Stimulated activated naive B cell treated with anti-CD40 and anti-IgM and Interleukin-4, amounts not matched to agents 10 μg/mL and 1 μg/mL and 100 μg/mL, for 72 hours (primary cell): ENCODE measurements at regions not wholly inside any gene's neighbourhood (a gene's known extent, or its start where the extent isn't known, plus 50 kb on each side); places are given as distances from the start of the nearest gene placed in this dataset.

ENCODE experiments used
- ATAC-seq, 2 donors: fragments of 150-1000 bp; cut with Tn5 transposase; replicated peaks; 2 replicates each; pipeline ENCODE4 v1.10.0; 2021; ENCODE audit warnings: moderate library complexity in 1 of 2
- DNase-seq: peaks from one replicate; pipeline ENCODE4 v3.0.0; 2021
- H3K27ac Mint-ChIP-seq: one replicate; pipeline ENCODE4 v1.8.0; 2022; ENCODE audit warnings: mild to moderate bottlenecking, mixed read lengths
- H3K27me3 Mint-ChIP-seq, 2 donors: one replicate each; pipeline ENCODE4 v1.8.0; 2022; ENCODE audit warnings: mixed read lengths in 2 of 2
- H3K36me3 Mint-ChIP-seq, 2 donors: one replicate each; pipeline ENCODE4 v1.8.0; 2022; ENCODE audit warnings: mixed read lengths in 2 of 2, mild to moderate bottlenecking in 1 of 2
- H3K4me1 Mint-ChIP-seq, 2 donors: one replicate each; pipeline ENCODE4 v1.8.0; 2022; ENCODE audit warnings: mixed read lengths in 2 of 2, mild to moderate bottlenecking in 1 of 2
- H3K4me3 Mint-ChIP-seq, 2 donors: one replicate each; pipeline ENCODE4 v1.8.0; 2022; ENCODE audit warnings: mild to moderate bottlenecking in 2 of 2, mixed read lengths in 2 of 2, moderate library complexity in 1 of 2
- H3K9me3 Mint-ChIP-seq, 2 donors: one replicate each; pipeline ENCODE4 v1.8.0; 2022; ENCODE audit warnings: mixed read lengths in 2 of 2, mild to moderate bottlenecking in 1 of 2

- no peaks in the 10 kb centered on the region for H3K27me3 Mint-ChIP-seq
- no peaks in the 10 kb centered on the region for H3K36me3 Mint-ChIP-seq
- ATAC-seq (no peak), DNase-seq (no peak)
- H3K4me1 Mint-ChIP-seq = no peaks in the 10 kb centered on the region
- peaks cover 4 to 13% of the 10 kb centered on the region in 2 donors for H3K9me3 Mint-ChIP-seq
- no peak overlapping the region for H3K4me3 Mint-ChIP-seq
- H3K27ac Mint-ChIP-seq = no peak overlapping the region
These were observed 466.1 kb upstream of the MC4R start for GRCh38 chr18:60838677-60839076.

GRCh38 chr18:60846396-60846795 is 473.8 kb upstream of the MC4R start:
- H3K4me1 Mint-ChIP-seq = no peaks in the 10 kb centered on the region
- no peaks in the 10 kb centered on the region for H3K27me3 Mint-ChIP-seq
- no peak overlapping the region for H3K4me3 Mint-ChIP-seq
- DNase-seq (no peak), ATAC-seq (no peak)
- H3K36me3 Mint-ChIP-seq = no peaks in the 10 kb centered on the region
- peaks cover 5 to 22% of the 10 kb centered on the region in 2 donors for H3K9me3 Mint-ChIP-seq
- no peak overlapping the region for H3K27ac Mint-ChIP-seq

- Mint-ChIP-seq H3K36me3 (no peaks in the 10 kb centered on the region), H3K9me3 (peaks cover 5 to 16% of the 10 kb centered on the region in 2 donors)
These were observed 474.9 kb upstream of the MC4R start for GRCh38 chr18:60847517-60847916.

GRCh38 chr18:60861575-60861974 is 471.7 kb upstream of the CDH20 start:
- DNase-seq (no peak), ATAC-seq (no peak)
- Mint-ChIP-seq H3K36me3 (no peaks in the 10 kb centered on the region), H3K27ac (no peak overlapping the region), H3K4me3 (no peak overlapping the region), H3K4me1 (no peaks in the 10 kb centered on the region), H3K27me3 (no peaks in the 10 kb centered on the region), H3K9me3 (no peaks in the 10 kb centered on the region)

More at GRCh38 chr18:60847517-60847916, 474.9 kb upstream of the MC4R start:
- no peak overlapping the region for H3K27ac Mint-ChIP-seq
- no peak overlapping the region for H3K4me3 Mint-ChIP-seq
- no peaks in the 10 kb centered on the region for H3K4me1 Mint-ChIP-seq
- DNase-seq (no peak), ATAC-seq (no peak)
- H3K27me3 Mint-ChIP-seq = no peaks in the 10 kb centered on the region

GRCh38 chr18:60862988-60863387 is 470.2 kb upstream of the CDH20 start:
- H3K9me3 Mint-ChIP-seq = no peaks in the 10 kb centered on the region
- H3K27ac Mint-ChIP-seq = no peak overlapping the region
- H3K4me3 Mint-ChIP-seq = no peak overlapping the region
- H3K27me3 Mint-ChIP-seq = no peaks in the 10 kb centered on the region
- no peaks in the 10 kb centered on the region for H3K4me1 Mint-ChIP-seq
- H3K36me3 Mint-ChIP-seq = no peaks in the 10 kb centered on the region
- no peak for ATAC-seq
- DNase-seq = no peak

GRCh38 chr18:60865801-60866200 is 467.4 kb upstream of the CDH20 start:
- Mint-ChIP-seq H3K36me3 (no peaks in the 10 kb centered on the region), H3K4me3 (no peak overlapping the region), H3K9me3 (no peaks in the 10 kb centered on the region), H3K27ac (no peak overlapping the region), H3K4me1 (no peaks in the 10 kb centered on the region), H3K27me3 (no peaks in the 10 kb centered on the region)
- ATAC-seq = no peak
- no peak for DNase-seq

GRCh38 chr18:60870261-60871153 is 462.7 kb upstream of the CDH20 start:
- H3K27ac Mint-ChIP-seq = no peak overlapping the region
- H3K27me3 Mint-ChIP-seq = no peaks in the 10 kb centered on the region

GRCh38 chr18:60872434-60872833 is 460.8 kb upstream of the CDH20 start:
- DNase-seq = no peak
- Mint-ChIP-seq H3K36me3 (no peaks in the 10 kb centered on the region), H3K4me3 (no peak overlapping the region), H3K27ac (no peak overlapping the region), H3K9me3 (peaks cover 0 to 1% of the 10 kb centered on the region in 2 donors), H3K4me1 (no peaks in the 10 kb centered on the region), H3K27me3 (no peaks in the 10 kb centered on the region)
- no peak for ATAC-seq

More at GRCh38 chr18:60870261-60871153, 462.7 kb upstream of the CDH20 start:
- no peak overlapping the region for H3K4me3 Mint-ChIP-seq
- ATAC-seq = no peak
- H3K36me3 Mint-ChIP-seq = no peaks in the 10 kb centered on the region
- H3K9me3 Mint-ChIP-seq = peaks cover 0 to 1% of the 10 kb centered on the region in 2 donors
- H3K4me1 Mint-ChIP-seq = no peaks in the 10 kb centered on the region
- no peak for DNase-seq

GRCh38 chr18:60873708-60874107 is 459.5 kb upstream of the CDH20 start:
- H3K27me3 Mint-ChIP-seq = no peaks in the 10 kb centered on the region
- no peak for ATAC-seq

GRCh38 chr18:60875957-60876507 is 457.2 kb upstream of the CDH20 start:
- ATAC-seq (no peak), DNase-seq (no peak)
- no peaks in the 10 kb centered on the region for H3K27me3 Mint-ChIP-seq
- H3K36me3 Mint-ChIP-seq = no peaks in the 10 kb centered on the region
- H3K27ac Mint-ChIP-seq = no peak overlapping the region
- H3K4me3 Mint-ChIP-seq = no peak overlapping the region
- no peaks in the 10 kb centered on the region for H3K4me1 Mint-ChIP-seq
- peaks cover 0 to 3% of the 10 kb centered on the region in 2 donors for H3K9me3 Mint-ChIP-seq

More at GRCh38 chr18:60873708-60874107, 459.5 kb upstream of the CDH20 start:
- Mint-ChIP-seq H3K4me3 (no peak overlapping the region), H3K36me3 (no peaks in the 10 kb centered on the region), H3K27ac (no peak overlapping the region), H3K4me1 (no peaks in the 10 kb centered on the region), H3K9me3 (peaks cover 0 to 3% of the 10 kb centered on the region in 2 donors)
- DNase-seq = no peak

GRCh38 chr18:60880184-60880583 is 453.0 kb upstream of the CDH20 start:
- Mint-ChIP-seq H3K36me3 (no peaks in the 10 kb centered on the region), H3K4me1 (no peaks in the 10 kb centered on the region), H3K27ac (no peak overlapping the region), H3K27me3 (no peaks in the 10 kb centered on the region), H3K4me3 (no peak overlapping the region), H3K9me3 (peaks cover 0 to 2% of the 10 kb centered on the region in 2 donors)
- DNase-seq = no peak
- ATAC-seq = no peak

- DNase-seq (no peak), ATAC-seq (no peak)
- H3K27ac Mint-ChIP-seq = no peak overlapping the region
- no peaks in the 10 kb centered on the region for H3K36me3 Mint-ChIP-seq
- no peaks in the 10 kb centered on the region for H3K4me1 Mint-ChIP-seq
- H3K27me3 Mint-ChIP-seq = no peaks in the 10 kb centered on the region
- H3K4me3 Mint-ChIP-seq = no peak overlapping the region
- peaks cover 0 to 1% of the 10 kb centered on the region in 2 donors for H3K9me3 Mint-ChIP-seq
These were observed 449.6 kb upstream of the CDH20 start for GRCh38 chr18:60883587-60883986.

GRCh38 chr18:60888071-60888624 is 445.1 kb upstream of the CDH20 start:
- no peaks in the 10 kb centered on the region for H3K27me3 Mint-ChIP-seq
- no peak overlapping the region for H3K27ac Mint-ChIP-seq
- no peak for ATAC-seq
- no peak overlapping the region for H3K4me3 Mint-ChIP-seq
- H3K36me3 Mint-ChIP-seq = no peaks in the 10 kb centered on the region
- H3K4me1 Mint-ChIP-seq = no peaks in the 10 kb centered on the region
- DNase-seq = no peak
- H3K9me3 Mint-ChIP-seq = peaks cover 0 to 1% of the 10 kb centered on the region in 2 donors

GRCh38 chr18:60889442-60889841 is 443.8 kb upstream of the CDH20 start:
- H3K9me3 Mint-ChIP-seq = peaks cover 0 to 2% of the 10 kb centered on the region in 2 donors
- no peaks in the 10 kb centered on the region for H3K4me1 Mint-ChIP-seq
- ATAC-seq (no peak), DNase-seq (no peak)
- H3K27ac Mint-ChIP-seq = no peak overlapping the region
- H3K27me3 Mint-ChIP-seq = no peaks in the 10 kb centered on the region
- H3K4me3 Mint-ChIP-seq = no peak overlapping the region
- no peaks in the 10 kb centered on the region for H3K36me3 Mint-ChIP-seq

GRCh38 chr18:60891936-60892335 is 441.3 kb upstream of the CDH20 start:
- no peak overlapping the region for H3K27ac Mint-ChIP-seq
- DNase-seq (no peak), ATAC-seq (no peak)
- H3K27me3 Mint-ChIP-seq = no peaks in the 10 kb centered on the region
- H3K9me3 Mint-ChIP-seq = peaks cover 0 to 4% of the 10 kb centered on the region in 2 donors
- H3K4me1 Mint-ChIP-seq = no peaks in the 10 kb centered on the region
- H3K36me3 Mint-ChIP-seq = no peaks in the 10 kb centered on the region
- no peak overlapping the region for H3K4me3 Mint-ChIP-seq
